Iris pigment epithelial cell (primary cell): ENCODE measurements at regions not wholly inside any gene's neighbourhood (a gene's known extent, or its start where the extent isn't known, plus 50 kb on each side); places are given as distances from the start of the nearest gene placed in this dataset.

Source experiments
- DNase-seq: peaks from one replicate; pipeline ENCODE4 v3.0.0-alpha.2; 2011; ENCODE audit warnings: low read depth

DNA sequence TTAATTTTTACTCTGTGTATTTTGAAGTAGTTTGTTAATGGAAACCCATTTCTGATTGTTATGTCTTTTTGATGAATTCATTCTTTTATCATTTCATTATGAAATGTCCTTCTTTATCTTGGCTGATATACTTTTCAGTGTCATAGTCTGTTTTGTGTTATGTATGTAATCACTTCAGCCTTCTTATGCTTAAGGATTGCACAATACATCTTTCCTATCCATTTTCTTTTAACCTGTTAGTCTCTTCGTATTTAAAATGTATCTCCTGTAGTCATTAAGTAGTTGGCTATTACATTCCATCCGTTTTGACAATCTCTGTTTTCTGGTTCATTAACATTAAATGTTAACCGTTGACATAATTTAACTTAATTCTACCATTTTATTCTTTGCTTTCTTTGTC, 344.6 kb upstream of the CTNND2 start:
- no peak for DNase-seq

- no peak for DNase-seq
These were observed 341.8 kb upstream of the CTNND2 start for GRCh38 chr5:12246036-12246435.

DNA sequence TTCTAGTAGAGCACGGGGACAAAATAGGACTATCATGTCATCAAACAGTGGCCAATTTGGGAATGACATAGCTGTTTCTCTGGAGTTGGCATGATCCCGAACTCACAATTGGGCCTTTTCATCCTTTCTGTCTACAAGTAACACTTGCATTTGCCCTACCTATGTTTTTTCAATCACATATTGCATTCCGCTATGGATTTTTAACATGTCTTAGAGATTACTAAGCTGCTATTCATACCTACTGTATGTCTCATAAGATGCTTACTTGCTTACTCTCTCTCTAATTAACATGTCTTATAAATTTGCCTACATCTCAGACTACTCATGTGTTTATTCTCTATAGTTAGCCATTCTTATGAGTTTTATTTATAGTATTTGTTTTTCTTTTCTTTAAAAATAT, 341.2 kb upstream of the CTNND2 start:
- no peak for DNase-seq

DNA sequence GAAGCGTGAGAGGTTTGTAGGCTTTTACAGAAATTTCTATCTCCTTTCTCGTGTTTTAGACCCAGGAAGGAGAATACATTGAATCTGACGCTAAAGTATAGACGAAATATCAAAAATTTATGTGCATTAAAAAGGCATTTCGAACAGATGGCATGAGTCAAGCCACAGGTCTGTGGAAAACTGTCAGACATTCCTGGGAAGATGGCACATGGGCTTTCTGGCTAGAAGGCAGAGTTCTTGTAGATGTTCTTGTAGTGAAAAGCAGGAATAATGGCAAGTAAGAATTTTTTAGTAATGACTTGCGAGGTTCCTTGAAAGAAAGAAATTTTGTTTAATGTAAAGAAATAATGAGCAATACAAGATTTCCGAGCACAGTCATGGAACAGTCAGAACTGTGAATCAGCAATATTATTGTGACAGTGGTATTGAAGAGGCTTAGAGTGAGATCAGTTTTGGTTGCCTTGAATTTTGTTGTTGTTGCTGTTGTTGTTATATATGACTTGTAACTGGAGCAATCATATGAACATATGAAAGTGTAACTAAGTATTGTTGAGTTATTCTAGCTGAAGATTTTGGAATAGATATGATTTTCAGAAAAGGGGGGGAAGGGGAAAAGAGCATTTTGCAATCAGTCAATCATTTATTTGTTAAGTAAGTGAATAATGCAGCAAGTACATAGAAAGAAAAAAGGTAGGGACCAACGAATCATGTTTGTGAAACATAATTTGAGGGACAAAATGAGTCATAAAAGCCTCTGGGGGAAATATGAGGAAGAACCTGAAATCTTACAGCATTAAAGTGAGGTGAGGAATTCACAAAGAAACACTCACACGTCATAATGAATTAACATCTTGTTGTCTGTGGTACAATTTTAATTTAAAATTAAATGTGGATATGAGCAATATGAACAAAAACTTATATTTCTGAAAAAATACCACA, 339.0 kb upstream of the CTNND2 start:
- no peak for DNase-seq

DNA sequence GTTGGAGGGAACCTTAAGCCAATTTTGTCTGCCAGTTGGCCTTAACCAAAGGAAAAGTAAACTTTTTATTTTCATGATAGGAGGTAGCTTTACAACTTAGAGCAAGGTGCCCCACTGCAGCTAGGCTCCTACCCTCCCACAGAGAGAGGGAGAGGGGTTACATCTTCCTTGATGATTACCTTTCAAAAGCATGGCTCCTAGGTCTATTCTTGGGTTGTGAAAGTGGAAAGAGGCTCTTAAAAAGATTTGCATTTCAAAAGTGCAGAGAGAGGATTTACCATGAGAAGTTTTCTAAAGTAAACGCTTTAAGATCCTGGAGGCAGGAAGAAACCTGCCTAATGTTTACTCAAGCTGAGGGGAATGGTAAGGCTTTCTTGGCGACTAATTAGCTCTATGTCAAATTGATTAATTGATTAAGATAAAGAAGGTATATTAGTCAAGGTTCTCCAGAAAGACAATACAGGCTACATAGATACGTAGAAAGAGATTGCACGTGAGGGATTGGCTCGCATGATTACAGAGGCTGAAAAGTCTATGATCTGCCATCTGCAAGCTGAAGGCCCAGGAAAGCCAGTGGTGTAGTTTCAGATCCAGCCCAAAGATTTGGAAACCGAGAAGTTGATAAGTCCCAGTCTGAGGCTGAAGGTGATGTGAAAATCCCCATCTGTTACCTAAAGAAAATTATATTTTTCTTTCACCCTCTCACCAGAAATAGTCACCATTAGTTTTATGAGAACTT, 333.8 kb upstream of the CTNND2 start:
- DNase-seq: no peak

- DNase-seq: no peak
These were observed 326.4 kb upstream of the CTNND2 start for GRCh38 chr5:12230659-12231058.

DNA sequence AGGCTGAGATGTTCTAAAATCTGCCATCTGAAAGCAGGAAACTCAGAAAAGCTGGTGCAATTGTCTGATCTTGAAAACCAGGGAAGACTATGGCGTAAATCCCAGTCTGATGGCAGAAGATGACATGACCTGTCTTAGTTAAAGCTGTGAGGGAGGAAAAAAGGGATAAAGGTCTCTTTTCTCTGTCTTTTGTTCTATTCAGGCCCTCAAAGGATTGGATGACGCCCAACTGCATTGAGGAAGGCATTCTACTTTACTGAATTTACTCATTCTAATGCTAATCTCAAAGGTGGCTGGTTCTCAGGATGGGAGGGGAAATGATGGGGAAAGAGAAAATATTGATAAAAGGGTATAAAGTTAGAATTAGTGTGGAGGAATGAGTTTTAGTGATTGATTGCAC, 312.8 kb upstream of the CTNND2 start:
- DNase-seq: no peak

- no peak for DNase-seq
These were observed 310.2 kb upstream of the CTNND2 start for GRCh38 chr5:12214267-12215015.

DNA sequence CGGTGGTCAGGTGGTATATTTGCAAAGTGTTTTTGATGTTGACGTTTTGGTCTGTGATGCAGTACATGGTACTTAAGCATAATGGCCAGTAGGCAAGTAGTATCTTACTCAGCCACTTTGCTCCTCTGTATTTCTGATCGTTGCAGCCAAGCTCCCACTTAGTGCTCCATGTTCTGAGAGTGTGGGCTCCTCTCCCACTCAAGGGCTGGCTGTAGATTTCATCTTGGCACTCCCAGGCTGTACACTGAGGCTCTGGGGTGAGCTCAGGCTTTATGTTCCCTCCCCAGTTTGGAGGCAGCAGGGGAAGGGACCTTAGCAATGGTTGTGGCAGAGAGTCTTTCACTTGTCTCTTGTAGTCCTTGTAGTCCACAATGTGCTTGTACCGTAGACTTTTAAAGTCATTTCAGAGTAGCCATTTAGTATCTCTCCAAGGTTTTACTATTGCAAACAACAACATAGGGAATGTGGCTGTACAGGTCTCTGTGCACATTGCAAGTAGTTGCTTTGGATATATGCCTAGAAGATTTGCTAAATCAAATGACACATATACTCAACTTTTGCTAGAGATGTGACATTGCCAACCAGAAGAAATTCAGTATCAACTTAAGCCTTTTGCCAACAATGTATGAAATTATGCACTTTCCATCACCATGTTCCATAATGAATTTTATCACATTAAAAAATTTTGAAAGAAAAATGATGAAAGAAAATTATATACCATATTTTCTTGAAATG, 304.3 kb upstream of the CTNND2 start:
- no peak for DNase-seq

- DNase-seq: no peak
These were observed 300.5 kb upstream of the CTNND2 start for GRCh38 chr5:12204761-12205160.

DNA sequence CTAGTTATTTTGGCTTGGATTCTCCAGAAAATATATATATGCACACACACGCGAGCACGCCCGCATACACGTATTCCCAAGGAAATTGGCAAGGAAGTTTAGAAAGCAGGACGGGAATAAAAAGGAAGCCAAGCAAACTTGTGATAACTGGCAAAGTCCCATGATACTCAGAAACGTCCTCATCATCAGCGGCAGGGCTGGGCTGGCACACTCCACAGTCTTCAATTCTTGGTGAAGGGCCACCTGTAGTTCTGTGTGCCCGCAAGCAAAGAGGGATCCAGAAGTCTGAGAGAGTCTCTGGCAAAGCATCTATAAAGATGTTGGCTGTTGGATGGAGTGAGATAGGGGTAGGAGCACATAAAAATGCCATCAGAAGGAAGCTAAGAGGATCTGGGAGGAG, 289.3 kb upstream of the CTNND2 start:
- DNase-seq: no peak

DNA sequence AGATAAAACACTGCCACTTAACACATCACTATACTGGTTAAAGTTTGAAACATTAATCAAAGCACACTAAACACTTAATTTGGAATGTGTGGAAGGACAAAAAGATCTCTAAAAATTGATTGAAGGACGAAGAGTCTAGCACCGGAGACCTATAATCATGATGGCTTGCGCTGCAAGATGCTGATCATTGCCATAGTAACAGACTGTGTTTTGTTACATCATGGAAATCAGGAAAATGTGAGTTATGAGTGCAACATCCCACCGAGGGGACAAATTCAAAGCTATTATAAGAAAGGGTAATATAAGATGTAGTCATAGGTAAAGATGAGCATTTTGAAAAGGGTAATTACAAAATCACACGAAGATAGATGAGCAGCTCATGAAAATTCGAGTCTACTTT, 278.8 kb upstream of the CTNND2 start:
- no peak for DNase-seq

GRCh38 chr5:12177851-12178250, 273.6 kb upstream of the CTNND2 start:
- DNase-seq: no peak

- DNase-seq: no peak
These were observed 273.0 kb upstream of the CTNND2 start for GRCh38 chr5:12177225-12177624.

GRCh38 chr5:12175914-12176585, 271.8 kb upstream of the CTNND2 start:
- no peak for DNase-seq

- DNase-seq: no peak
These were observed 270.5 kb upstream of the CTNND2 start for GRCh38 chr5:12174734-12175133.

DNA sequence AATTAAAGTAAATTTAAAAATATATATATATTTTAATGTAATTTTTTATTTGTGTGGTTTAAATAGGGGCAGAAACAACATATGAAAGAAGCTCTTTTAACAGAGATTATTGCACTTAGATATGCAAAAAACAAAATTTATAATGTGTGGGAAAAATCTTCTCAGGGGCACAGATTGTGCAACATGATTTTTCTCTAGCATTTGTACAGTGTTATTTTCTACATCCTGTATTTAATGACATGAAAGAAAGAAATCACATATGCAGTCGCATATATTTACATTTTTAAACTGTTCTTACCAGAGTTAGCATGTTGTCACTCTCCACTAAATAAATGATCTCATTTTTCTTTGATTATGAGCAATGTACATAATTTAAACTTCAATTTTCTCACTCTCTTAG, 265.3 kb upstream of the CTNND2 start:
- no peak for DNase-seq

DNA sequence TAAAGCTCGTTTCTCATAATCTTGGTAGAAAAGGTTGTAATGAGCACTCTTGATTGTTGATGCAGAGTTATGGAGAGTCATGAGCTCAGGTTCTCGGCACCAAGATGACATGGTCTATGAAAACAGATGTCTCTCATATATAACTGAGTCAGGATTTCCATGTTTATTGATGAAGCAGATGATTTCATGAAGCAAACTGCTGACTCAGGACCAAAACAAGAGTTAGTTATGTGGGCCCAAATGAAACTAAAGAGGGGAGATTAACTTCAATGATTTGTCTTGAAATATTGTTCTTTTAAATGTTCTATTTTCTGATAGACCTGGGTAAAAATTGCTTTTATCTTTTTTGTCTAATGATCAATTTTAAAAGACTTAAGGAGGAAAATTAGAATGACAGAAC, 258.6 kb upstream of the CTNND2 start:
- no peak for DNase-seq

DNA sequence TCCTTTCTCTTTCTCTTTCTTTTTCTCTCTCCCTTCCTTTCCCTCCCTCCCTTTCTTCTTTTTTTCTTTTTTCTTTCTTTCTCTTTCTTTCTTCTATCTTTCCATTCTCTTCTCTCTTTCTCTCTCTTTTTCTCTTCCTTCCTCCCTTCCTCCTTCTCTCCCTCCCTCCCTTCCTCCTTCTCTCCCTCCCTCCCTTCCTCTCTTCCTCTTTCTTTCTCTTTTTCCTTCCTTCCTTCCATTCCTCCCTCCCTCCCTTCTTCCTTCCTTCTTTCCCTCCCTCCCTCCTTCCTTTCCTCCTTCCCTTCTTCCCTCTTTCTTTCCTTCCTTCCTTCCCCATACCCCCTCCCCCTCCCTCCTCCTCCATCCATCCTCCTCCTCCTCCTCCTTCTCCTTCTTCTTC, 243.3 kb upstream of the CTNND2 start:
- no peak for DNase-seq

GRCh38 chr5:12141496-12141895, 237.2 kb upstream of the CTNND2 start:
- DNase-seq: no peak

GRCh38 chr5:12133520-12133919, 229.3 kb upstream of the CTNND2 start:
- no peak for DNase-seq
